GM23338 (cell line): ENCODE measurements at regions not wholly inside any gene's neighbourhood (a gene's known extent, or its start where the extent isn't known, plus 50 kb on each side); places are given as distances from the start of the nearest gene placed in this dataset.

Source experiments
- ATAC-seq: fragments of 200-7000 bp; cut with Tn5 transposase; 3 replicates; pipeline ENCODE4 v1.9.1; 2020
- DNase-seq: peaks from one replicate; pipeline ENCODE4 v3.0.0-alpha.2; 2015; ENCODE audit warnings: low spot score
- H2AFZ ChIP-seq: fragments of 200-600 bp; sonication (generic); 2 replicates; pipeline ENCODE4 v1.8.0; 2016; ENCODE audit warnings: antibody characterized with exemption, mild to moderate bottlenecking, moderate library complexity
- H3F3A ChIP-seq: fragments of 200-600 bp; sonication (generic); replicated peaks from 2 replicates; pipeline ENCODE4 v1.8.0; 2017; ENCODE audit warnings: antibody characterized with exemption, mixed run types, low read depth
- H3K27ac ChIP-seq: fragments of 200-600 bp; sonication (generic); 2 replicates; pipeline ENCODE4 v1.6.1; 2016; ENCODE audit warnings: low read depth
- H3K27me3 ChIP-seq: fragments of 200-600 bp; sonication (generic); 2 replicates; pipeline ENCODE4 v1.8.0; 2016; ENCODE audit warnings: mild to moderate bottlenecking, mixed run types, moderate library complexity; ENCODE audit not compliant: insufficient read depth
- H3K36me3 ChIP-seq: fragments of 200-600 bp; sonication (generic); 2 replicates; pipeline ENCODE4 v1.8.0; 2016; ENCODE audit warnings: mild to moderate bottlenecking; ENCODE audit not compliant: insufficient read depth
- H3K4me1 ChIP-seq: fragments of 200-600 bp; sonication (generic); 2 replicates; pipeline ENCODE4 v1.8.0; 2016; ENCODE audit warnings: mild to moderate bottlenecking, moderate library complexity; ENCODE audit not compliant: insufficient read depth
- H3K4me2 ChIP-seq: fragments of 200-600 bp; sonication (generic); 2 replicates; pipeline ENCODE4 v1.7.1; 2017; ENCODE audit warnings: mixed run types
- H3K4me3 ChIP-seq: fragments of 200-600 bp; sonication (generic); 2 replicates; pipeline ENCODE4 v1.6.1; 2016; ENCODE audit warnings: mixed run types
- H3K79me2 ChIP-seq: fragments of 200-600 bp; sonication (generic); replicated peaks from 2 replicates; pipeline ENCODE4 v1.8.0; 2017; ENCODE audit warnings: mild to moderate bottlenecking; ENCODE audit not compliant: insufficient read depth
- H3K9me2 ChIP-seq: fragments of 200-600 bp; sonication (generic); 2 replicates; pipeline ENCODE4 v1.8.0; 2017; ENCODE audit not compliant: insufficient read depth
- H4K20me1 ChIP-seq: fragments of 200-600 bp; sonication (generic); replicated peaks from 2 replicates; pipeline ENCODE4 v1.8.0; 2017; ENCODE audit warnings: mild to moderate bottlenecking; ENCODE audit not compliant: insufficient read depth
- H3K27ac Mint-ChIP-seq: 2 replicates; pipeline ENCODE4 v1.8.0; 2020; ENCODE audit warnings: inconsistent platforms, mild to moderate bottlenecking, moderate library complexity, mixed read lengths
- H3K27me3 Mint-ChIP-seq: 3 replicates; pipeline ENCODE4 v1.8.0; 2022; ENCODE audit warnings: low read depth, mild to moderate bottlenecking, moderate library complexity, mixed read lengths, inconsistent platforms; ENCODE audit not compliant: insufficient read depth, poor library complexity
- H3K36me3 Mint-ChIP-seq: 3 replicates; pipeline ENCODE4 v1.8.0; 2021; ENCODE audit warnings: low read depth, mild to moderate bottlenecking, inconsistent platforms, moderate library complexity, mixed read lengths
- H3K4me1 Mint-ChIP-seq: 3 replicates; pipeline ENCODE4 v1.8.0; 2020; ENCODE audit warnings: mild to moderate bottlenecking, inconsistent platforms, mixed read lengths
- H3K4me3 Mint-ChIP-seq: 3 replicates; pipeline ENCODE4 v1.8.0; 2021; ENCODE audit warnings: moderate library complexity, mild to moderate bottlenecking, inconsistent platforms, mixed read lengths
- H3K9me3 Mint-ChIP-seq: 3 replicates; pipeline ENCODE4 v1.8.0; 2020; ENCODE audit warnings: moderate library complexity, mild to moderate bottlenecking, inconsistent platforms, mixed read lengths
- NANOG ChIP-seq: IDR thresholded peaks from 2 replicates; pipeline ENCODE4 v1.6.1; 2016; ENCODE audit warnings: antibody characterized with exemption, borderline replicate concordance
- POLR2AphosphoS5 ChIP-seq: IDR thresholded peaks from 2 replicates; pipeline ENCODE4 v1.6.1; 2016; ENCODE audit warnings: antibody characterized with exemption, low read depth
- STAT1 ChIP-seq: IDR thresholded peaks from one replicate; pipeline ENCODE4 v1.6.1; 2016; ENCODE audit warnings: antibody characterized with exemption; ENCODE audit not compliant: unreplicated experiment
- ZNF114 ChIP-seq: fragments of 250-450 bp; sonication (Bioruptor Pico); IDR thresholded peaks from 2 replicates; pipeline ENCODE4 v1.5.0; 2020; ENCODE audit warnings: mild to moderate bottlenecking, moderate library complexity
- ZNF462 ChIP-seq: fragments of 250-450 bp; sonication (Bioruptor Pico); IDR thresholded peaks from 2 replicates; pipeline ENCODE4 v1.5.0; 2020; ENCODE audit warnings: mild to moderate bottlenecking, moderate library complexity

- TF ChIP-seq ZNF462 (CRISPR knock-in tag), result no peak
- no peak for TF ChIP-seq STAT1
These were observed 166.4 kb upstream of the LRIG1 start (continued) for GRCh38 chr3:66667263-66667662.

- ATAC-seq, result no peak
- Mint-ChIP-seq H3K27ac (no peak overlapping the region), H3K4me1 (no peaks in the 10 kb centered on the region), H3K36me3 (no peaks in the 10 kb centered on the region), H3K9me3 (no peaks in the 10 kb centered on the region; the same call in 2 of the 3 replicates), H3K27me3 (no peaks in the 10 kb centered on the region), H3K4me3 (no peak overlapping the region)
- Histone ChIP-seq H3K79me2 (no peaks in the 10 kb centered on the region), H3K4me1 (no peaks in the 10 kb centered on the region), H3K4me3 (no peak overlapping the region), H4K20me1 (no peaks in the 10 kb centered on the region), H3K4me2 (no peak overlapping the region), H3K9me2 (no peaks in the 10 kb centered on the region; the same call in 1 of the 2 replicates), H3K36me3 (no peaks in the 10 kb centered on the region), H3K27ac (no peak overlapping the region), H3K27me3 (no peaks in the 10 kb centered on the region), H3F3A (no peaks in the 10 kb centered on the region), H2AFZ (no peak overlapping the region)
- no peak for TF ChIP-seq POLR2AphosphoS5
- TF ChIP-seq ZNF114 (CRISPR knock-in tag), result no peak
- no peak for TF ChIP-seq STAT1
- no peak for DNase-seq
These were observed 170.5 kb upstream of the LRIG1 start for GRCh38 chr3:66671291-66671690.

DNA sequence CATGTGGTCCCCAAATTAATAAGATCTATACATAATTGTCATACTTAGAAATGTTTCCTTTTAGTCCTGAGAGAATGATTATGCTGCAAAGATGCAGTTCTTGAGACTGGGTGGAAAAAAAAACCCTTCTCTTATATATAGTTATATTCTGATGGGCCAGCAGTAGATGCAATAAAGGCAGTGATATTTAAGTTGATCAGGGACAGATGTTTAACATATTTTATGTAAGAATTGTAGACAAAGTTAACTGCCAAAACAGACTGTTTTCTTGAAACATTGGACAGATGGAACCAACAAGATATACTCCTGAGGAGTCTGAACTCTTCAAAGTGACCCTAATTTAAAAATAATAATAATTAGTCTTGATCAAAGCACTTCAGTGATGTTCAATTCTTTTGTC, 172.0 kb upstream of the LRIG1 start:
- H3K4me2 ChIP-seq, result no peak overlapping the region
- Mint-ChIP-seq H3K9me3 (no peaks in the 10 kb centered on the region; the same call in 2 of the 3 replicates), H3K4me1 (no peaks in the 10 kb centered on the region), H3K36me3 (no peaks in the 10 kb centered on the region), H3K4me3 (no peak overlapping the region), H3K27me3 (no peaks in the 10 kb centered on the region), H3K27ac (no peak overlapping the region)
- H3K27me3 ChIP-seq, result no peaks in the 10 kb centered on the region
- H4K20me1 ChIP-seq, result no peaks in the 10 kb centered on the region
- H3K27ac ChIP-seq, result no peak overlapping the region
- no peak for ATAC-seq
- no peak overlapping the region for H2AFZ ChIP-seq
- no peaks in the 10 kb centered on the region for H3F3A ChIP-seq
- no peak overlapping the region for H3K4me3 ChIP-seq
- no peaks in the 10 kb centered on the region for H3K36me3 ChIP-seq
- no peaks in the 10 kb centered on the region for H3K79me2 ChIP-seq
- H3K9me2 ChIP-seq, result no peaks in the 10 kb centered on the region; the same call in 1 of the 2 replicates
- H3K4me1 ChIP-seq, result no peaks in the 10 kb centered on the region
- DNase-seq, result no peak
- TF ChIP-seq ZNF462 (CRISPR knock-in tag) (no peak), ZNF114 (CRISPR knock-in tag) (no peak), NANOG (no peak)
